CD4-positive, alpha-beta memory T cell (primary cell): ENCODE measurements at regions not wholly inside any gene's neighbourhood (a gene's known extent, or its start where the extent isn't known, plus 50 kb on each side); places are given as distances from the start of the nearest gene placed in this dataset.
"Not testable (repeated sequence)": the region's sequence is repeated elsewhere in the genome, so short reads cannot be mapped to it uniquely, and the experiment has no call there.

Source experiments
- CTCF ChIA-PET: fragments of 350-600 bp; sonication (Branson Sonifier 250); formaldehyde crosslinking; loops from one replicate; lab custom pipeline; 2021; ENCODE audit warnings: inconsistent platforms; ENCODE audit not compliant: partially characterized antibody; lab: Charles Lee
- POLR2A ChIA-PET: fragments of 350-600 bp; sonication (Branson Sonifier 250); formaldehyde crosslinking; loops from one replicate; lab custom pipeline; 2021; ENCODE audit not compliant: partially characterized antibody; lab: Charles Lee
- DNase-seq, 5 donors: peaks; one replicate each; pipeline versions ENCODE4 v3.0.0 to v3.0.0-alpha.2; 2020 to 2022; ENCODE audit warnings: mixed read lengths in 1 of 5
- H3K27ac ChIP-seq: one replicate; pipeline ENCODE4 v1.7.0; 2013; ENCODE audit warnings: low read depth, low read length
- H3K27me3 ChIP-seq: 2 replicates; pipeline ENCODE4 v1.7.0; 2013; ENCODE audit warnings: mild to moderate bottlenecking, low read length, moderate library complexity; ENCODE audit not compliant: insufficient read depth
- H3K36me3 ChIP-seq: 2 replicates; pipeline ENCODE4 v1.7.0; 2013; ENCODE audit warnings: mild to moderate bottlenecking, low read length, moderate library complexity; ENCODE audit not compliant: insufficient read depth
- H3K4me1 ChIP-seq: 2 replicates; pipeline ENCODE4 v1.7.0; 2013; ENCODE audit warnings: mild to moderate bottlenecking, low read length, moderate library complexity; ENCODE audit not compliant: insufficient read depth
- H3K4me3 ChIP-seq, 2 donors: one replicate each; pipeline ENCODE4 v1.7.0; 2013; ENCODE audit warnings: low read length in 2 of 2, mild to moderate bottlenecking in 1 of 2
- H3K9me3 ChIP-seq, 2 donors: one replicate each; pipeline ENCODE4 v1.7.0; 2013; ENCODE audit warnings: low read length in 2 of 2, control low read depth in 1 of 2; ENCODE audit not compliant: control insufficient read depth in 1 of 2
- H3K27ac Mint-ChIP-seq, 7 donors: one replicate each; pipeline ENCODE4 v1.8.0; 2020 to 2021; ENCODE audit warnings: mixed read lengths in 7 of 7, mild to moderate bottlenecking in 6 of 7, inconsistent platforms in 3 of 7, moderate library complexity in 3 of 7
- H3K27me3 Mint-ChIP-seq, 2 donors: one replicate each; pipeline ENCODE4 v1.8.0; 2020 to 2021; ENCODE audit warnings: mixed read lengths in 2 of 2
- H3K36me3 Mint-ChIP-seq, 2 donors: one replicate each; pipeline ENCODE4 v1.8.0; 2020 to 2021; ENCODE audit warnings: mixed read lengths in 2 of 2, inconsistent platforms in 1 of 2, mild to moderate bottlenecking in 1 of 2
- H3K4me1 Mint-ChIP-seq, 4 donors: one replicate each; pipeline ENCODE4 v1.8.0; 2020 to 2021; ENCODE audit warnings: mixed read lengths in 4 of 4, mild to moderate bottlenecking in 1 of 4
- H3K4me3 Mint-ChIP-seq, 8 donors: one replicate each; pipeline ENCODE4 v1.8.0; 2020 to 2021; ENCODE audit warnings: mixed read lengths in 8 of 8, mild to moderate bottlenecking in 7 of 8, moderate library complexity in 6 of 8, inconsistent platforms in 3 of 8
- H3K9me3 Mint-ChIP-seq, 8 donors: one replicate each; pipeline ENCODE4 v1.8.0; 2020 to 2021; ENCODE audit warnings: mixed read lengths in 8 of 8, mild to moderate bottlenecking in 5 of 8, inconsistent platforms in 3 of 8, moderate library complexity in 1 of 8
- intact Hi-C: fragments of 100-400 bp; cut with micrococcal nuclease; formaldehyde crosslinking; loops from one replicate; pipeline ENCODE4 v1.15.1; 2023

DNA sequence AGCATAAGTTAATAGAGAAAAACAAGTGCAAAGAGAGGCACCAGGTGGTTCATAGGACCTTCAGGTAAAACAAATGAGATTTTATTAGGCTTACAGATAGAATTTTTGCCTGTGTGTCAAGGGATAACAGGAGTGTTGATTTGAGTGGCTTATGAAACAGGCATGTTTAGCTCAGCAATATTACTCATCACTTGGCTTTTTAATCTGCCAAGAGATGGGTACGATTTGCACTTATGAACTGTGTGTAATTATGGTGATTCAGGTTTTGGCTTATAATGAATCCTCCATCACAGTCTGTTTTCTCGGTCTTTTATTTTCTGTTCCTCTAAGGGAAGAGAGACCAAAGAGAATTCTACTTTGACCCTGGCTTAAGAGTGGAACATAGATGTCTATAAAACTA, 199.3 kb downstream of the DMRTA1 start:
- Mint-ChIP-seq H3K4me1 (no peaks in the 10 kb centered on the region), H3K27ac (no peak overlapping the region), H3K36me3 (no peaks in the 10 kb centered on the region), H3K9me3 (peaks cover 0 to 5% (median 2%) of the 10 kb centered on the region in 8 donors), H3K4me3 (no peak overlapping the region), H3K27me3 (no peaks in the 10 kb centered on the region)
- Histone ChIP-seq H3K9me3 (no peaks in the 10 kb centered on the region), H3K27ac (no peak overlapping the region), H3K4me3 (no peak overlapping the region), H3K27me3 (no peaks in the 10 kb centered on the region), H3K4me1 (no peaks in the 10 kb centered on the region), H3K36me3 (no peaks in the 10 kb centered on the region)
- intact Hi-C loops, result no loop called here
- POLR2A ChIA-PET, result no interaction called here
- DNase-seq, result no peak
- CTCF ChIA-PET, result no interaction called here

DNA sequence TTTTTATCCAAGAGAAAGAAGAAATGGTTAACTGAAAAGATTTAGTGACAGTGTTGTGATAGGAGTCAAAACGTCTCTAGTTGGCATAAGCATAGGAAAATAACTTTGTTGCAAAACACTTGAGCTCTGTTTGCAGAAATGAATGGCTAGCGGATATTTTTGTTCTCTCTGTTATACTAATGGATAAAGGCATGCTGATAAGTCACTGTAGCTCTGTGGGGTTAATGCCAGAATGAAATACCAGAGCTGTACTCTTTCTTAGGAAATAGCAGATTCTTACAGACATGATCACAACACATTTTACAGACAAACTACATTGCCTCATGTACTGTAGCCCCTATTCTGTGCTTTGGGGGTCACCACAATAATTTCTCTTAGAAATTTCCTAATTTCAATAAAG, 202.8 kb downstream of the DMRTA1 start:
- no peaks in the 10 kb centered on the region for H3K4me1 Mint-ChIP-seq
- Histone ChIP-seq H3K4me3 (no peak overlapping the region), H3K36me3 (no peaks in the 10 kb centered on the region), H3K4me1 (no peaks in the 10 kb centered on the region), H3K9me3 (no peaks in the 10 kb centered on the region), H3K27ac (no peak overlapping the region), H3K27me3 (no peaks in the 10 kb centered on the region)
- peaks cover 0 to 9% (median 2%) of the 10 kb centered on the region in 8 donors for H3K9me3 Mint-ChIP-seq
- ChIA-PET POLR2A (no interaction called here), CTCF (no interaction called here)
- no peaks in the 10 kb centered on the region for H3K27me3 Mint-ChIP-seq
- no peak for DNase-seq
- intact Hi-C loops, result no loop called here
- no peak overlapping the region for H3K4me3 Mint-ChIP-seq
- no peaks in the 10 kb centered on the region for H3K36me3 Mint-ChIP-seq
- no peak overlapping the region for H3K27ac Mint-ChIP-seq

DNA sequence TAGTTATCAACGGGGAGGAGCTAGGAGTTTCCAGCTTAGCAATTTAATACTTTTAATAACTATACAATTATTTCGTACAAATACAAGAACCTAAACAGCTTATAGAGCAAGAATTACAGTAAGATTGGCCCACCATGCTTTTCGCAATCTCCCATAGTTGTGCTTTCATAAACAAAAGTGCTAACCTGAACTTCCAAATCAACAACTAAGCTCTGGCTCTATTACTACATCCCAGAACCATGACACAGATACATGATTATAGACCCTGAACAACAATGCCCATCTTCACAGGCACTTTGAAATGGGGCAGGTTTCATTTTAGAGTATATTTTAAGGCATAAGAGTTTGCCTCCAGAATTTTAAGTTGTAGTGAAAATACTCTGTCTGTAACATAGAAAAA, 203.5 kb downstream of the DMRTA1 start:
- no peaks in the 10 kb centered on the region for H3K9me3 ChIP-seq
- no peak overlapping the region for H3K27ac ChIP-seq
- H3K36me3 ChIP-seq, result no peaks in the 10 kb centered on the region
- Mint-ChIP-seq H3K4me3 (no peak overlapping the region), H3K27ac (no peak overlapping the region), H3K4me1 (no peaks in the 10 kb centered on the region), H3K9me3 (peaks cover 0 to 9% (median 2%) of the 10 kb centered on the region in 8 donors), H3K36me3 (no peaks in the 10 kb centered on the region), H3K27me3 (no peaks in the 10 kb centered on the region)
- CTCF ChIA-PET, result no interaction called here
- no peak overlapping the region for H3K4me3 ChIP-seq
- no peaks in the 10 kb centered on the region for H3K27me3 ChIP-seq
- no peak for DNase-seq
- POLR2A ChIA-PET, result no interaction called here
- intact Hi-C loops, result no loop called here
- H3K4me1 ChIP-seq, result no peaks in the 10 kb centered on the region

DNA sequence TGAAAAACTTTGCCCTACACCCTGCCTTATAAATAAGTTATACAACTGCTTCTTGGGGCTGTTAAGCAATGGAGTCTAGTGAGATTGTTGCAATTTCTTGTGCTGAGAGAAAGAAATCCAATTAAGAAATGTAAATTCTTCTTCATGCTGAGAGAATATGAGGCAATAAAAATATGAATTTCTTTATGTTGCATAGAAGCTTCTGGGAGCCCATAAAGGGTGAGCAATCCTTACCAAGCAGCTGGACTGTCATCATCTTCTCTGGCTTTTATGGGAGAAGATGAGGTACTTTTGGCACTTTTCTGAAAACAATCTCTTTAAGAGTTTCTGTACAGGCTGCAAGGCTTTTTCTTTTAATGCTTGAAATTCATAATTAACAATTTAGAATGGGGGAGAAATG, 204.3 kb downstream of the DMRTA1 start:
- Mint-ChIP-seq H3K27me3 (no peaks in the 10 kb centered on the region), H3K27ac (no peak overlapping the region), H3K9me3 (peaks cover 0 to 9% (median 2%) of the 10 kb centered on the region in 8 donors), H3K36me3 (no peaks in the 10 kb centered on the region), H3K4me1 (no peaks in the 10 kb centered on the region), H3K4me3 (no peak overlapping the region)
- DNase-seq, result no peak
- Histone ChIP-seq H3K4me3 (no peak overlapping the region), H3K9me3 (no peaks in the 10 kb centered on the region), H3K27me3 (no peaks in the 10 kb centered on the region), H3K4me1 (no peaks in the 10 kb centered on the region), H3K36me3 (no peaks in the 10 kb centered on the region), H3K27ac (no peak overlapping the region)
- ChIA-PET CTCF (no interaction called here), POLR2A (no interaction called here)
- intact Hi-C loops, result no loop called here

DNA sequence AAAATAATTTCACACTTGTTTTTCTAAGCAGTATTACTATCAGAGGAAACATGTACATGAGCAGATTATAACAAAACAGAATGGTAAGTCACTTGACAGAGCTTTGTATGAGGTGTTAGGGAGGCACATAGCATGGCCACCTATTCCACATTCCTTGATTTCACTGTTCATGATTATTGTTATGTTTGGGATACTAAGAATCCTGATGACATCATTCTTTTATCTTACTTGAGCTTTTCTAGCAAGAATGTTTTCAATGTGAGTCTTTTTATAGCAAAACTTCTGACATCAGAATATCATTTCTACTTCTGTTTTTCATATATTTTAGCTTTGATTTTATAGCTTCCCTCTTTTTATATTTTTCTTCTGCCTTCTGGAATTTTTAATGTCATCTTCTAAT, 208.2 kb downstream of the DMRTA1 start:
- H3K36me3 Mint-ChIP-seq, result no peaks in the 10 kb centered on the region
- no peak overlapping the region for H3K27ac ChIP-seq
- ChIA-PET POLR2A (no interaction called here), CTCF (interaction anchor here (1.1 kb wide), 1 partner anchor 14 kb away, joined by 3 read pairs; no protein-coding TSS in a partner anchor)
- no peak overlapping the region for H3K4me3 Mint-ChIP-seq
- H3K9me3 ChIP-seq, result no peaks in the 10 kb centered on the region
- H3K27me3 Mint-ChIP-seq, result no peaks in the 10 kb centered on the region
- no peaks in the 10 kb centered on the region for H3K4me1 Mint-ChIP-seq
- H3K27ac Mint-ChIP-seq, result peak overlapping the region in 1 of 7 donors; percentile 30
- no peaks in the 10 kb centered on the region for H3K27me3 ChIP-seq
- no peaks in the 10 kb centered on the region for H3K4me1 ChIP-seq
- peaks cover 0 to 6% (median under 1%) of the 10 kb centered on the region in 8 donors for H3K9me3 Mint-ChIP-seq
- H3K36me3 ChIP-seq, result no peaks in the 10 kb centered on the region
- no peak overlapping the region for H3K4me3 ChIP-seq
- DNase-seq, result no peak
- intact Hi-C loops, result no loop called here

DNA sequence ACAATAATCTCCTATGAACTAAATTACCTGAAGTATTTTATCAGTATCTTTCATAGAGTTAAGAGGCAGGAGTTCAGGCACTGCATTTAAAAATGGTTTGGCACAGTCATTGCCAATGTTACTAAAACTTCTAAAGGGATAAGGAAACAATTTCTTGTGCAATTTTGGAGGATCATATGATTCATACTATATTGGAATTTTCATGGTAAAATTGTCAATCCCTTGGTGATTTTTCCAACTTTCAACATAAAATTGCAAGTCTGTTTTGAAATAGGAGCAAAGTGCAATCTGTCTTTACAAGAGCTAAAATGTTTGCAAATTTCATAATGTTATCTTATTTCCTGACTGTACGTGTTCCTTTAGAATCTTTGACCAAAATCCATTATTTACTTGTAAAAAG, 211.1 kb downstream of the DMRTA1 start:
- no peak overlapping the region for H3K27ac ChIP-seq
- CTCF ChIA-PET, result no interaction called here
- H3K9me3 ChIP-seq, result no peaks in the 10 kb centered on the region
- no peaks in the 10 kb centered on the region for H3K4me1 ChIP-seq
- peaks cover 0 to 3% (median 0%) of the 10 kb centered on the region in 8 donors for H3K9me3 Mint-ChIP-seq
- no peaks in the 10 kb centered on the region for H3K27me3 Mint-ChIP-seq
- POLR2A ChIA-PET, result no interaction called here
- no peak overlapping the region for H3K27ac Mint-ChIP-seq
- no peak overlapping the region for H3K4me3 ChIP-seq
- no peak overlapping the region for H3K4me3 Mint-ChIP-seq
- H3K36me3 Mint-ChIP-seq, result no peaks in the 10 kb centered on the region
- no peaks in the 10 kb centered on the region for H3K27me3 ChIP-seq
- intact Hi-C loops, result no loop called here
- H3K4me1 Mint-ChIP-seq, result no peaks in the 10 kb centered on the region
- no peaks in the 10 kb centered on the region for H3K36me3 ChIP-seq
- DNase-seq, result no peak

DNA sequence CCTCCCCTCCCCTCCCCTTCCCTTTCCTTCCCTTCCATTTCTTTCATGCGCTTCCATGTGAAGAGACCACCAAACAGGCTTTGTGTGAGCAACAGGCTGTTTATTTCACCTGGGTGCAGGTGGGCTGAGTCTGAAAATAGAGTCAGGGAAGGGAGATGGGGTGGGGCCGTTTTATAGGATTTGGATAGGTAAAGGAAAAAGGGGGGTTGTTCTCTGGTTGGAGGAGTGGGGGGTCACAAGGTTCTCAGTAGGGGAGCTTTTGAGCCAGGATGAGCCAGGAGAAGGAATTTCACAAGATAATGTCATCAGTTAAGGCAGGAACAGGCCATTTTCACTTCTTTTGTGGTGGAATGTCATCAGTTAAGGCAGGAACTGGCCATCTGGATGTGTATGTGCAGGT, 211.9 kb downstream of the DMRTA1 start:
- H3K4me1 ChIP-seq, H3K36me3 Mint-ChIP-seq, CTCF ChIA-PET, H3K9me3 ChIP-seq, H3K27ac Mint-ChIP-seq, H3K36me3 ChIP-seq, DNase-seq, intact Hi-C loops, H3K4me3 Mint-ChIP-seq, H3K4me3 ChIP-seq, H3K9me3 Mint-ChIP-seq, POLR2A ChIA-PET, H3K4me1 Mint-ChIP-seq, H3K27me3 ChIP-seq, H3K27me3 Mint-ChIP-seq, H3K27ac ChIP-seq: not testable (repeated sequence)

DNA sequence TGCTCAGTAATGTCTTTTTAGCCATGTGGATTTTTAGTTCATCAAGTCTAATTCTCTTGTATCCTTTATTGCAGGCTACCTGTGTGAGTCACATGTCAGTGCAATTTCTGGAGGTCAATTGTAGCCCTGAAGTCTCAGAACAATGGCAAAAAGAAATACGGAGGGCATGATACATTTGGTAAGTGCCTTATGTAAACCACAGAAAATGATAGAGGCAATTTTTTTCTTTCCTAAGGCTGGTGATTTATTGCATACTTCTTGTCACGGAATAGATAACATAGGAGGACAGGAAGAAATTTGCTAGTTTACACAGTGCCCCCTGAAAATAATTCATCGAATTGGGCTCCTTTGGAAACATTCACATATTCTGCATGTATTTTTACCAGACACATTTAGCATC, 235.9 kb downstream of the DMRTA1 start:
- no peak overlapping the region for H3K27ac ChIP-seq
- Mint-ChIP-seq H3K36me3 (no peaks in the 10 kb centered on the region), H3K27me3 (no peaks in the 10 kb centered on the region), H3K4me3 (no peak overlapping the region), H3K4me1 (no peaks in the 10 kb centered on the region), H3K9me3 (peaks cover 0 to 3% (median 1%) of the 10 kb centered on the region in 8 donors), H3K27ac (no peak overlapping the region)
- ChIA-PET POLR2A (no interaction called here), CTCF (no interaction called here)
- H3K36me3 ChIP-seq, result no peaks in the 10 kb centered on the region
- intact Hi-C loops, result no loop called here
- peaks cover 0 to 6% of the 10 kb centered on the region in 2 donors for H3K9me3 ChIP-seq
- H3K4me1 ChIP-seq, result no peaks in the 10 kb centered on the region
- no peak for DNase-seq
- no peaks in the 10 kb centered on the region for H3K27me3 ChIP-seq
- H3K4me3 ChIP-seq, result no peak overlapping the region
